ENCODE measurements at regions not wholly inside any gene's neighbourhood (a gene's known extent, or its start where the extent isn't known, plus 50 kb on each side); places are given as distances from the start of the nearest gene placed in this dataset.

- H3K4me3 ChIP-seq = no peak overlapping the region
- H3K4me1 ChIP-seq = no peaks in the 10 kb centered on the region
- TF ChIP-seq POLR2AphosphoS5 (IDR thresholded peaks at IDR 0.05) (no peak), POLR2A (IDR thresholded peaks at IDR 0.05) (no peak)
- TF ChIP-seq, protein P1, sequence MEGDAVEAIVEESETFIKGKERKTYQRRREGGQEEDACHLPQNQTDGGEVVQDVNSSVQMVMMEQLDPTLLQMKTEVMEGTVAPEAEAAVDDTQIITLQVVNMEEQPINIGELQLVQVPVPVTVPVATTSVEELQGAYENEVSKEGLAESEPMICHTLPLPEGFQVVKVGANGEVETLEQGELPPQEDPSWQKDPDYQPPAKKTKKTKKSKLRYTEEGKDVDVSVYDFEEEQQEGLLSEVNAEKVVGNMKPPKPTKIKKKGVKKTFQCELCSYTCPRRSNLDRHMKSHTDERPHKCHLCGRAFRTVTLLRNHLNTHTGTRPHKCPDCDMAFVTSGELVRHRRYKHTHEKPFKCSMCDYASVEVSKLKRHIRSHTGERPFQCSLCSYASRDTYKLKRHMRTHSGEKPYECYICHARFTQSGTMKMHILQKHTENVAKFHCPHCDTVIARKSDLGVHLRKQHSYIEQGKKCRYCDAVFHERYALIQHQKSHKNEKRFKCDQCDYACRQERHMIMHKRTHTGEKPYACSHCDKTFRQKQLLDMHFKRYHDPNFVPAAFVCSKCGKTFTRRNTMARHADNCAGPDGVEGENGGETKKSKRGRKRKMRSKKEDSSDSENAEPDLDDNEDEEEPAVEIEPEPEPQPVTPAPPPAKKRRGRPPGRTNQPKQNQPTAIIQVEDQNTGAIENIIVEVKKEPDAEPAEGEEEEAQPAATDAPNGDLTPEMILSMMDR (IDR thresholded peaks at IDR 0.05 in 8 of 11, conservative IDR thresholded peaks at IDR 0.05 in 3 of 11) = no peak
- WGBS, 5 donors = 88 to 95% (median 91%) methylated on average over 5 of the region's 5 CpGs
- H3K9me3 ChIP-seq = no peaks in the 10 kb centered on the region
- intact Hi-C loops (cut with DNase I; ENCODE audit: low total_unique reads) = no loop called here
- no peak overlapping the region for H3K27ac ChIP-seq
- H3K27me3 ChIP-seq (replicated peaks in 1 of 7) = no peaks in the 10 kb centered on the region
- H3K36me3 ChIP-seq = no peaks in the 10 kb centered on the region
- DNase-seq = no peak
These were observed 90.6 kb downstream of the MDH1 start for GRCh38 chr2:63679252-63679855.

- intact Hi-C loops (cut with DNase I; ENCODE audit: low total_unique reads) = no loop called here
- no peak for DNase-seq
- WGBS, 5 donors = 80 to 100% (median 86%) methylated on average over 1 of the region's 1 CpG
These were observed 91.7 kb downstream of the MDH1 start for GRCh38 chr2:63680455-63680854.

GRCh38 chr2:63681896-63682295 lies 93.1 kb downstream of the MDH1 start:
- DNase-seq = no peak
- Histone ChIP-seq H3K9me3 (no peaks in the 10 kb centered on the region), H3K4me1 (no peaks in the 10 kb centered on the region), H3K36me3 (no peaks in the 10 kb centered on the region), H3K27ac (no peak overlapping the region), H3K27me3 (replicated peaks in 1 of 7) (no peaks in the 10 kb centered on the region), H3K4me3 (no peak overlapping the region)
- WGBS, 5 donors = 96 to 100% (median 100%) methylated on average over 1 of the region's 1 CpG
- TF ChIP-seq POLR2A (IDR thresholded peaks at IDR 0.05) (no peak), POLR2AphosphoS5 (IDR thresholded peaks at IDR 0.05) (no peak)
- TF ChIP-seq, protein P1 (IDR thresholded peaks at IDR 0.05 in 8 of 11, conservative IDR thresholded peaks at IDR 0.05 in 3 of 11) = no peak
- intact Hi-C loops (cut with DNase I; ENCODE audit: low total_unique reads) = no loop called here

More at GRCh38 chr2:63680455-63680854, 91.7 kb downstream of the MDH1 start:
- H3K4me3 ChIP-seq = no peak overlapping the region
- H3K9me3 ChIP-seq = no peaks in the 10 kb centered on the region
- H3K4me1 ChIP-seq = no peaks in the 10 kb centered on the region
- no peak overlapping the region for H3K27ac ChIP-seq
- no peaks in the 10 kb centered on the region for H3K27me3 ChIP-seq (replicated peaks in 1 of 7)
- no peaks in the 10 kb centered on the region for H3K36me3 ChIP-seq
- TF ChIP-seq POLR2A (IDR thresholded peaks at IDR 0.05) = no peak
- TF ChIP-seq, protein P1 (IDR thresholded peaks at IDR 0.05 in 8 of 11, conservative IDR thresholded peaks at IDR 0.05 in 3 of 11) = no peak
- no peak for TF ChIP-seq POLR2AphosphoS5 (IDR thresholded peaks at IDR 0.05)

- no peaks in the 10 kb centered on the region for H3K9me3 ChIP-seq
- no peak overlapping the region for H3K4me3 ChIP-seq
- H3K4me1 ChIP-seq = no peaks in the 10 kb centered on the region
- no peaks in the 10 kb centered on the region for H3K27me3 ChIP-seq (replicated peaks in 1 of 7)
- no peak for DNase-seq
- 0 to 3% (median 2%) methylated on average over 1 of the region's 1 CpG for WGBS, 5 donors
- H3K36me3 ChIP-seq = no peaks in the 10 kb centered on the region
- intact Hi-C loops (cut with DNase I; ENCODE audit: low total_unique reads) = loop anchor here (5.0 kb wide), 1 partner anchor 170 kb away; no protein-coding TSS in a partner anchor
- no peak for TF ChIP-seq POLR2AphosphoS5 (IDR thresholded peaks at IDR 0.05)
- TF ChIP-seq, protein P1 (IDR thresholded peaks at IDR 0.05 in 8 of 11, conservative IDR thresholded peaks at IDR 0.05 in 3 of 11) = peak in 8 of 11 experiments; percentile 17 to 59 (median 48)
- H3K27ac ChIP-seq = no peak overlapping the region
These were observed 103.3 kb downstream of the MDH1 start for GRCh38 chr2:63692002-63692606.
